Cerebellar nuclear complex (tissue), 1 donor: ENCODE measurements at regions not wholly inside any gene's neighbourhood (a gene's known extent, or its start where the extent isn't known, plus 50 kb on each side); places are given as distances from the start of the nearest gene placed in this dataset.

Experiments
- DNase-seq, 2 experiments: peaks; one replicate each; lab custom pipeline; 2025; lab: John Stamatoyannopoulos, UW

DNA sequence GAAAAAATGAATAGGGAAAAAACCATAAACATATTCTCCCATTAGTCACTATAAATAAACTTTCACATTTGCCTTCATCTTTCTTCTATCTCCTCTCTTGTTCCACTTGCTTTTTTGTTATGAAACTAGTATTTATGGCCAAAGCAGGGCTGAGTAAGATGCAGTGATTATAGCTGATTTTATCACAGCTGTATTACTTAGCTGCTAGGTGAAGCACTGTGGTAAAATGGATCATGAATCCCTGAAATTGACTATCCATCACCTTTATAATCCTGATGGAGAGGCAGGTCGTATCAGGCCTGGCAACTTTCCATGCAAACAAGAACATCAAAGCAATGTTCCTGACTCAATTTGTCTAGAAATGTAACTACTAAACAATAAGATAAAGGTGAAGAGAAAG is 471.6 kb downstream of the TUSC7 start:
- DNase-seq = no peak

DNA sequence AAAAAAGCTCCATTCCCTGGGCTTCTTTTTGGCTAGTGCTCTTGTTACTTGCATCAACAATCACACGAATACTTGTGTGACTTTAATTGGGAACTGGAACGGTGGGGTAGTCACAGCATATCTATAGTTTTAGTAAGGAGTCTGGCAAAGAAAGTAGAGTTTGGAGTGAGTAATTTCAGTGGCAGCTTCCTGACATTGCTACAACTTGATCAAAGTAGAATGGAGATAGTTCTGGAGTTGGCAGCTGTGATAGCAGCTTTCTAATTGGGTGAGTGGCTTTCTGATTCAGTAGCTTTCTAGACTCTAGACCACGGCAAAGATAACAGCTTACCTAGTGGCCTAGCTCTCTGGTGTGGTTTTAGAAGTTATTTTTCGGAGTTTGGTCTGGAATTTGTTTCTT is 475.0 kb downstream of the TUSC7 start:
- no peak for DNase-seq

DNA sequence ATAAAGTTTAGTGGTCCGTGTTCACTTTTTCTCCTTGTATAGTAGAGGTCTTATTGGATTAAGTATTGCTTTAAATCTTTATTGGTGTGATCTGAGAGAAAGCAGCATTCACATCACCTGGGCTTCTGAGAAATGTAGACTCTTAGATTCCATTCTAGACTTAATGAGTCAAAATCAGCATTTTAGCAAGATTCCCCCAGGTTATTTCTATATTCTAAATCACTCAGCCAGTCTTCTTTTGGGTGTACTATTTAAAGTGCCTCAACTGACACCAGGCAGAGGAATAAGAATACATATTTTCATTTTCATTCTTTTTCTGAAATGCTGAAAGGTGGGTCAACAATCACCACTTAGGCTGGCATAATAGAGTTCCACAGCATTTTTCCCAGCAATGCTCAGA is 481.7 kb downstream of the TUSC7 start:
- DNase-seq = no peak

DNA sequence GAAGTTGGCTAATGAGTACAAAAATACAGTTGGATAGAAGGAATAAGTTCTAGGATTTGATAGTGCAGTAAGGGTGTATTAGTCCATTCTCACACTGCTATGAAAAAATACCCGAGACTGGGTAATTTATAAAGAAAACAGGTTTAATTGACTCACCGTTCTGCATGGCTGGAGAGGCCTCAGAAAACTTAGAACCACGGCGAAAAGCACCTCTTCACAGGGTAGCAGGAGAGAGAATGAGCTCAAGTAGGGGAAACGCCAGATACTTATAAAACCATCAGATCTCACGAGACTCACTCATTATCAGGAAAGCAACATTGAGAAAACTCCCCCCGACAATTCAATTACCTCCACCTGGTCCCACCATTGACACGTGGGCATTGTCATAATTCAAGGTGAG is 483.3 kb downstream of the TUSC7 start:
- no peak for DNase-seq

GRCh38 chr3:117193390-117193789 is 483.8 kb downstream of the TUSC7 start:
- DNase-seq = no peak

DNA sequence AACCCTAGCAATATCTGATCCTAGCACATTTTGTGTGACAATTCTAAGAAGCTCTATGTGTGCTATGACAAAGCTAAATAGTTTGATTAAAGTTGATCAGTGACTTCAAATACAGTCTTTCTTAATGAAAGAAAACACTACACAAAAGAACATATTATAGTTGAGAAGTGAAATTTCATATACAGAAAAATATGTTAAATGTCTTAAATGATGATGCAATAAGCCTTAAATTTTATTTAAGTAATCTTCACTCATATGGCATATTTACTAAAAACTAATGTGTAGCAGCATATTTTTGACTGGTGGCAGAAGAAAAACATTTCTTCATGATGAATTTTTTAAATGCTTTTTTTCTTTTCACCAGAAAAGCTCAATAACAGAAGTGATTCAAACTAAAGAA is 485.5 kb downstream of the TUSC7 start:
- DNase-seq = no peak

DNA sequence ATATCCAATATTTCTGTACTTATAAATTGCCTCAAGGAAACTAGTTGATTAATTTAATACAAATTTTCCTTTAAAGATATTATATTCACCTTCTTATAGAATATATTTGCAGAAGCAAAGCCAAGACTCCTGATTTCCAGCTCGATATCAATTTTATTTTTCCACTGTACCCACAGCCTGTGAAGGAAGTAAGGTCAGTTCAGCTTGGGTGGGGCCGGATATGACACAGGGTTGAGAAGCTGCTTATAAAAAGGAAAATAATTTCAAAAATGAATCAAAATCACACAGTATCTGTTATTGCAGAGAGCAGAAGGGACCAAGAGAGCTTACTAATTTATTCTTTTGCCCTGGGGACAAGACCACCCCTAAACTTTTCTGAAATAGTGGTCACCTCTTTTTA is 491.4 kb downstream of the TUSC7 start:
- DNase-seq = no peak

DNA sequence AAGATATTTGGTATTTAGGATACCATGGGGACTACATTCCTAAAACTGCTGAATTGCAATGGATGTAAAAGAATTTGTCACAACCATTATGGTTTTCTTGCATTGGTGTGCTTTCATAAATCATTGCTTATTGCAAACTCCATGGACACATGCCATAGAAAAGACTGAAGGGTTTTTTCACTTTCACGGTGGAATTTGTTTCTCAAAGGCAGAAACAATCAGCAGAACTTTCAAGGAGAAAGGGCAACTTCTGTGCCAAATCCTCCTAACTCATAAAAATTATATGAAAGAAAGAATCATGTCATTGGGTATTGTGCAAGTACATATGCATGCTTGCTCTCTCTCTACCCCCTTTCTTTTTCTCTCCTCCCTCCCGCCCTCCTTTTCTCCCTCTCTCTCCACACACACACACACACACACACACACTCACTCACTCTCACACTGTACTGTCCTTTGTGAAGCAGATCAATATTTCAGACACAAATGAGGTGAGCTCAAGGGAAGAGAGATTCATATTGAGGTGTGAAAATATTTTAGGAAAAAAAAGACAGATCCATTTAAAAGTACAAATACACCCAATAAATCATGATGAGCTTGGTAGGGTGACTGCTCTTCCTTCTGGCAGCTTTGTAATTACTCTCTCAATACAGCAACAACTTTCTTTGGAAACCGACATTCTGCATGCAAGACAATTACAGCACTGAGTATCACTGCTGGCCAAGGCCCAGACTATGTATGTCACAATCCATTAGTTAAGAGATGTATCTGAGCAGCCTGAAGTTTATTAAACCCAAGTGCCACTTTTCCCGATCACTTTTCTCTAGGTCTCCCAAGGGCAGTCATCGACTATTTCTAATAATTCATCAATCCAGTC is 492.6 kb downstream of the TUSC7 start:
- DNase-seq = no peak

- DNase-seq = no peak
Observed at GRCh38 chr3:117217355-117217754, 507.8 kb downstream of the TUSC7 start.

DNA sequence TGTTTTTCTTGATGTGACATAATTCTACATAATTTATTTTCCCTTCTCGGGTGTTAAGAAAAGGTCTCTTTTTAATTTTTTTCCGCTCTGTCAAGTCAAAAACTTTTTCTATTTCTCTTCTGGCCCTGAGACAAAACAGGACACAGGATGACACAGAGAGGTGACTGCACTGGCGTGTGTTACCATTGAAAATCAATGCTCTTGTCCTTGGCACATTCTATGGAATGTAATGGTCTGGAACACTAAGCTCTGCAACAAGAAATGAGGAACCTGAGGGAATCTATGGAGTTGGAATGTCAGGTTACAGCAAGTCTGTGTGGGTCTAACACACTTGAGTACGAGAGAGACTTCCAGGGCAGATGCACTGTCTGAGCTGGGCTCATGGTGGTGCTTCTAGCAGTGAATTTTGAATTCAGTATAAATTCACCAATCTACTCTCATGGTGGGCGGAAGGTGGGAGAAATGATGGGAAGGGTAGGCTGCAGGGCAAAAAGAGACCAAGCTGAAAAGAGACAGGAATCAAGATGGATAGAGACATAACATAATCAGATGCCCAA is 508.3 kb downstream of the TUSC7 start:
- no peak for DNase-seq

DNA sequence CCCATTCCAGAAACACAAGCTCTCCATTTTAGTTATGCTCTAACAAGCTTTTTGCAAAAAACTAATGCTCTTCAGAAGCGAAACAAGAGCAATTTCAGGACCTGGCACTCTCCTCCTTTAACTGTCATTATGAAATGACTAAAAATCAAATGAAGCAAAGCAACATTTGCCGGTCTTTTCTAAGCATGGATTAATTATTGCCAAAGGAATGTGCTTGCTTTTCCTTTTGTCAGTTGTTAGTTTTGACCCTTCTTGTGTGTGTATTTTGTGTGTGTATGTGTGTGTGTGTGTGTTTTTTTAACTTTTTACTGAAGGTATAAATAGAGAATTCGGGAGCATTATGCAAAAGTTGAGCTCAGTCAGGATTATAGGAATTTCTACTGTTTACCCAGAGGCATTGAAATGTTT is 509.1 kb downstream of the TUSC7 start:
- no peak for DNase-seq

DNA sequence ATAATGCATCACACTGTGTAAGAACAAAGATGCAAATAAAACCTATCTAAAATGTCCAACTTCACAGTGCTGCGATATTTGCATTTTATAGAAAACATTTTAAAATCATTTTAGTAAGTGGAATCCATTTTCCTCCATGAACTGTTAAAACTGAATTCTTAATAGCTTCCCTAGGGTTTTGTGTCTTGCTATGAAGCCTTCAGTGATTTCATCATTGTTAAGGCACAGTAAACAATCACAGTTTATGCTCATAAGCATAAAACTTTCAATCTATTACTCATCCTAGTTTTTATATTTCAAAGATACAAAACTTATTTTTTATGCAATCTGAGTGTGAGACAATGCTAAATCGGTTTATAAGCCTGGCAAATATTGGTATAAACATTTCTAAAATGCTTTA is 509.7 kb downstream of the TUSC7 start:
- DNase-seq = no peak

- no peak for DNase-seq
Observed at GRCh38 chr3:117226932-117227331, 517.4 kb downstream of the TUSC7 start.

GRCh38 chr3:117228466-117228865 is 518.9 kb downstream of the TUSC7 start:
- no peak for DNase-seq

DNA sequence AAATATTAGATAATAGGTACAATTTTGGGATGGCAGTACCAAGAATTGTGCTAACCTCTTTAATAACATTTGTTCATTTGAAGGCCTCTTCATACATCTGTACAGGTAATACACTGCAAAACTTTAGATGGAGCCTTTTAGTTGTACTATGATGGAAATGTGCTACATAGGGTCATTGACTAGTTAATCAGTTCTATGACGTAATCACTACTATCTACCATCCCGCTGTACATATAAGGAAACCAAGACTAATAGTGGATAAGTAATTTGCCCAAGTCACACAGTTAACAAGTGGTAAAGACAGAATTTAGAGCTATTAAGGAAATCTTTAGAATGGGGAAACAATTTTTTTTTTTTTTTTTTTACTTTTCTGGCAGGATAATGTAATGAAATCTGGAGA is 521.3 kb downstream of the TUSC7 start:
- no peak for DNase-seq

GRCh38 chr3:117234331-117234730 is 524.8 kb downstream of the TUSC7 start:
- DNase-seq = no peak

DNA sequence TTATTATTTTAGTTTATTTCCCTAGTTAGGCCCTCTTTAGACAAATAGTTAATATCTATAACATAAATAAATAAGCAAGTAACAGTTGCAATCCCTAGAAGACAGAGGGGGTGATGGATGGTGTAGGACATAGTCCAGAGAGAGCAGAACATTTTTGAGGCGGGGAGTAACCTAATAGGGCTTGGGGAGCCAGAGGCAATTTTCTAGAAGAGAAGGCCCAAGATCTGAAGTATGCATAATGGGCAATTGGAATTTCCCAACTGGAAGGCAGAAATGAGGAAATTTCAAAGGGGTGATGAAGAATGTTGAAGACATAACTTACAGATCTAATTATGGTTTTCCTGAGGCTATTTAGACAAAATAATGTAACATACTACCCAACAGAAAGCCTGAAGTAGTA is 525.7 kb downstream of the TUSC7 start:
- no peak for DNase-seq

DNA sequence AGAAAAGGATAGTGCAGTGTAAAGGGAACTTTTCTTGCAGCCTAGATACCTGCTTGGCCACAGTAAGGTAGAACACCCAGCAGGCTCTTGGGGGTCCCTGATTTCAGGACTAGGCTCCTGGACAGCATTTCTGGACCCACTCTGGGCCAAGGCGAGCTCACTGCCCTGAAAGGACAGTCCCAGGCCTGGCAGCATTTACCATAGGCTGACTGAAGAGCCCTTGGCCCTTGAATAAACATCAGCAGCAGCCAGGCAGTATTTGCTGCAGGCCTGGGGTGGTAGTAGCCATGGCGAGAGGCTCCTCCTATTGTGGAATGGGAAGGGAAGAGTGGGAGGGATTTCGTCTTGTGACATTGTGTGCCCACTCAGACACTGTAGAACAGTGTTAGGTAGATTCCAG is 529.2 kb downstream of the TUSC7 start:
- no peak for DNase-seq

DNA sequence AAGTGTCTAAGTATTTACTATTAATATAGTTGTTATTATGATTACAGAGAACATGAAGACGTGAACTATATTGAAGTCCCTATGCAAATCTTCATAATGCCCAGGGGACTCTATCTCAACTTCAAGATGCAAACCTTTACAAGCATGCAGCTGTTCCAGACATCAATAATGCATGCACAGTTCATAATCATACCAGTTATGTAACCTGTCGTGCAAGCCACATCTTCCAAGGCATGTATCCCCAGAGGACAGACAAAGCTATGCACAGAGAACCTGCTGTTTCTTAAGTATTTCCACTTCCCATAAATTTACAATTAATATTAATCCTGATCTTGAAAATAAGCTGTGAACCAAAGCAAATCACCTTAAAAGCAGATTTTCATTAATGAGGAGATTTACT is 534.1 kb downstream of the TUSC7 start:
- DNase-seq = no peak

DNA sequence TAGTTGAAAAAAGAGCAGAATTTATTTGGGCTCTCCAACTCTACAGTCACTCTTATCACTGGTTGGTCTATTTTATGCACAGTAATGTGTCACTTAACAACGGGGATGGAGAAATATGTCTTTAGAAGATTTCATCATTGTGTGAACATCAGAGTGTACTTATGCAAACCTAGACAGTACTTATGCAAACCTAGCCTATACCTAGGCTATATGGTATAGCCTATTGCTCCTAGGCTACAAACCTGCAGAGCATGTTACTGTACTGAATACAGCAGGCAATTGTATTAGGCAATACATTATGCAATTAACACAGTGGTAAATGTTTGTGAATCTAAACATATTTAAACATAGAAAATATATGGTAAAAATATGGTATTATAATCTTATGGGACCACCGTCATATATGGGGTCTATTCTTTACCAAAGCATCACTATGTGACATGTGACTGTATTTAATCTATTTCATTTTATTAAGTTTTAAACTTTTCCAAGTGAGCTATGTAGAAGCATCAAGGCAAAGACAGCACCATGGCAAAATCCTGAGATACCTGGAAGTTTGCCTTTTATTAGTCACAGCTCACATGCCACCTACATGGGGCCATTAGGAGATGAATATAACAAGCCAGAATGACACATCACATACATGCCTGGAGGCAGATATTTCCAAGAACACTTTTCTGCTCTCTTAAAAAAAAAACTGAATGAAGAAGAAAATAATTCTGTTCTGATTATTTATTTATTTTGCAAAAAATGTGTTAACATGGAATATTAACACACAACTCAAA is 537.4 kb downstream of the TUSC7 start:
- no peak for DNase-seq

DNA sequence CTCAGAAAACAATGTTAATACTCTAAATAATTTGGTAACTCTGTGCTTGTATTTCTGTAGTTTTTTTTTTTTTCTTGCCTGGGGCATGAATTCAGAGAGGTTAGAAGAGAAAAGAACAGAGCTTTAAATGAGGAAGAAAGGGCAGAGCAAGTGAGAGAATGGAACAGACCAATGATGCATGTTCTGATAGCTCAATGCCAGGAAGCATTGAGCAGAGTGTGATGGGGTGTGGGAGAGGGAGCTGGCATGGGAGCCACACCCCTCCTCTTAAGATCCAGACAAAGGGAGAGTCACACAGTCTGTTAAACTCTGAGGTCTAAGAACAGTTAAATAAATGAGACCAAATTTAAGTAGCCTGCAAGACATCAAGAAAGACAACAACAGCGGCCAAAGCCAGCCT is 538.6 kb downstream of the TUSC7 start:
- DNase-seq = no peak

- no peak for DNase-seq
Observed at GRCh38 chr3:117252208-117252607, 542.6 kb downstream of the TUSC7 start.

GRCh38 chr3:117252651-117253050 is 543.1 kb downstream of the TUSC7 start:
- DNase-seq = no peak
